ENCODE measurements at regions not wholly inside any gene's neighbourhood (a gene's known extent, or its start where the extent isn't known, plus 50 kb on each side); places are given as distances from the start of the nearest gene placed in this dataset.

- Mint-ChIP-seq H3K4me1 (no peaks in the 10 kb centered on the region), H3K9me3 (ENCODE audit: insufficient read depth) (no peaks in the 10 kb centered on the region), H3K27me3 (no peaks in the 10 kb centered on the region), H3K27ac (no peak overlapping the region), H3K4me3 (no peak overlapping the region)
- Histone ChIP-seq H3K27me3 (replicated peaks in 1 of 4; ENCODE audit: control extremely low read depth in 1 of 4, control insufficient read depth in 3 of 4, insufficient read depth in 4 of 4, low read length in 3 of 4) (no peaks in the 10 kb centered on the region), H2AFZ (ENCODE audit: insufficient read depth, low read depth, low read length, poor library complexity, severe bottlenecking) (no peak overlapping the region), H3K79me2 (ENCODE audit: control insufficient read depth, insufficient read depth, low read length) (no peaks in the 10 kb centered on the region), H4K20me1 (ENCODE audit: control insufficient read depth, insufficient read depth, low read length, poor library complexity, severe bottlenecking) (no peaks in the 10 kb centered on the region), H3K4me3 (ENCODE audit: control extremely low read depth in 1 of 5, extremely low read depth in 1 of 5, insufficient read depth in 1 of 5, low read depth in 2 of 5, low read length in 4 of 5) (no peak overlapping the region), H3K9ac (ENCODE audit: low read length) (no peak overlapping the region), H3K27ac (ENCODE audit: low read length in 2 of 2) (no peak overlapping the region), H3K36me3 (replicated peaks in 1 of 2; ENCODE audit: control extremely low read depth in 1 of 2, control insufficient read depth in 1 of 2, extremely low read depth in 1 of 2, insufficient read depth in 2 of 2, low read length in 1 of 2) (no peaks in the 10 kb centered on the region), H3K9me3 (ENCODE audit: control extremely low read depth in 1 of 3, control insufficient read depth in 2 of 3, insufficient read depth in 1 of 3, low read length in 2 of 3) (no peaks in the 10 kb centered on the region), H3K4me2 (replicated peaks; ENCODE audit: low read depth, low read length, poor library complexity, severe bottlenecking) (no peak overlapping the region), H3K4me1 (ENCODE audit: control insufficient read depth in 2 of 2, insufficient read depth in 2 of 2, low read length in 2 of 2) (no peaks in the 10 kb centered on the region)
- TF ChIP-seq CTCF (IDR thresholded peaks at IDR 0.05), result no peak
- TF ChIP-seq EZH2 (IDR thresholded peaks at IDR 0.05; ENCODE audit: borderline replicate concordance, insufficient read depth, low read depth, low read length, poor library complexity, severe bottlenecking), result no peak
- WGBS (ENCODE audit: insufficient coverage), result no CpG with 5 or more reads among the region's 1 CpG
- CTCF ChIA-PET, result interaction anchor here (1.3 kb wide), 1 partner anchor 383 kb away, joined by 3 read pairs; no protein-coding TSS in a partner anchor
- no peak for ATAC-seq (ENCODE audit: low read depth)
- intact Hi-C loops (cut with micrococcal nuclease), result no loop called here
- no peak for DNase-seq
- POLR2A ChIA-PET, result no interaction called here
Measured at GRCh38 chr6:146902846-146903245, 301.4 kb upstream of the STXBP5 start.

GRCh38 chr6:146903451-146903850, 300.8 kb upstream of the STXBP5 start:
- POLR2A ChIA-PET, result no interaction called here

More at GRCh38 chr6:146903451-146903850, 300.8 kb upstream of the STXBP5 start:
- Histone ChIP-seq H3K36me3 (replicated peaks in 1 of 2; ENCODE audit: control extremely low read depth in 1 of 2, control insufficient read depth in 1 of 2, extremely low read depth in 1 of 2, insufficient read depth in 2 of 2, low read length in 1 of 2) (no peaks in the 10 kb centered on the region), H3K4me1 (ENCODE audit: control insufficient read depth in 2 of 2, insufficient read depth in 2 of 2, low read length in 2 of 2) (no peaks in the 10 kb centered on the region), H3K4me3 (ENCODE audit: control extremely low read depth in 1 of 5, extremely low read depth in 1 of 5, insufficient read depth in 1 of 5, low read depth in 2 of 5, low read length in 4 of 5) (no peak overlapping the region), H3K27ac (ENCODE audit: low read length in 2 of 2) (no peak overlapping the region), H3K4me2 (replicated peaks; ENCODE audit: low read depth, low read length, poor library complexity, severe bottlenecking) (no peak overlapping the region), H4K20me1 (ENCODE audit: control insufficient read depth, insufficient read depth, low read length, poor library complexity, severe bottlenecking) (no peaks in the 10 kb centered on the region), H3K27me3 (replicated peaks in 1 of 4; ENCODE audit: control extremely low read depth in 1 of 4, control insufficient read depth in 3 of 4, insufficient read depth in 4 of 4, low read length in 3 of 4) (no peaks in the 10 kb centered on the region), H3K79me2 (ENCODE audit: control insufficient read depth, insufficient read depth, low read length) (no peaks in the 10 kb centered on the region), H3K9me3 (ENCODE audit: control extremely low read depth in 1 of 3, control insufficient read depth in 2 of 3, insufficient read depth in 1 of 3, low read length in 2 of 3) (no peaks in the 10 kb centered on the region), H2AFZ (ENCODE audit: insufficient read depth, low read depth, low read length, poor library complexity, severe bottlenecking) (no peak overlapping the region), H3K9ac (ENCODE audit: low read length) (no peak overlapping the region)
- WGBS (ENCODE audit: insufficient coverage), result 78% methylated on average over 3 of the region's 7 CpGs
- Mint-ChIP-seq H3K27ac (no peak overlapping the region), H3K27me3 (no peaks in the 10 kb centered on the region), H3K9me3 (ENCODE audit: insufficient read depth) (no peaks in the 10 kb centered on the region), H3K4me3 (no peak overlapping the region), H3K4me1 (no peaks in the 10 kb centered on the region)
- intact Hi-C loops (cut with micrococcal nuclease), result no loop called here
- ATAC-seq (ENCODE audit: low read depth) (no peak), DNase-seq (no peak)
- no peak for TF ChIP-seq CTCF (IDR thresholded peaks at IDR 0.05)
- TF ChIP-seq EZH2 (IDR thresholded peaks at IDR 0.05; ENCODE audit: borderline replicate concordance, insufficient read depth, low read depth, low read length, poor library complexity, severe bottlenecking), result no peak
- CTCF ChIA-PET, result interaction anchor here (1.3 kb wide), 1 partner anchor 383 kb away, joined by 3 read pairs; no protein-coding TSS in a partner anchor

All from B cell (primary cell).